Activated CD4-positive, alpha-beta T cell treated with anti-CD3 and anti-CD28 coated beads for 24 hours (primary cell): ENCODE measurements at regions not wholly inside any gene's neighbourhood (a gene's known extent, or its start where the extent isn't known, plus 50 kb on each side); places are given as distances from the start of the nearest gene placed in this dataset.
A peak's percentile ranks its signal among the peaks of the same experiment; 100 is the strongest.

Experiments
- DNase-seq, 2 donors: peaks; one replicate each; pipeline ENCODE4 v3.0.0-alpha.2; 2020; ENCODE audit warnings: low read depth in 2 of 2

DNA sequence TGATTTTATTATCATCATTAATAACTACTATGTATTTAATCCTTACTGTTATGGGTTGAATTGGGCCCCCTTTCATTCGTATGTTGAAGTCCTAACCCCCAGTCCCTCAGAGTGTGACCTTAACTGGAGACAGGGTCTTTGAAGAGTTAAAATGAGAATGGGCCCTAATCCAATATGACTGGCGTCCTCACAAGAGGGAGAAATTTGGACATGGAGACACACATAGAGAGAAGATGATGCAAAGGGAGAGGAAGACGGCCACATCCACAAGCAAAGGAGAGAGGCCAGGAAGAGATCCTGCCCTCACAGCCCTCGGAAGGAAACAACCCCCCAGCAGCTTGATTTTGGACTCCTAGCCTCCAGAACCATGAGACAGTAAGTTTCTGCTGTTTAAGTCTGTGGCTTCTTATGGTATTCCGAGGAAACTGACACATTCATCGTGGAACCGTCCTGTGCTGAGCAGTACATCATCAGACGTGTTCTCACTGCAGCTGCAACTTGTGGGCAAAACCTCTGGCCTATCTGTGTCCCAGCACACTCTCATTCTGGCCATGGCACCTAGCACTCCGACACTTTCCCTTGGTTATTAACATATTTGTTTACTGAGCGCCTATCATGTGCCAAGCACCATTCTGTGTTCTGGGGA, 127.6 kb downstream of the SLC38A6 start:
- DNase-seq = no peak

DNA sequence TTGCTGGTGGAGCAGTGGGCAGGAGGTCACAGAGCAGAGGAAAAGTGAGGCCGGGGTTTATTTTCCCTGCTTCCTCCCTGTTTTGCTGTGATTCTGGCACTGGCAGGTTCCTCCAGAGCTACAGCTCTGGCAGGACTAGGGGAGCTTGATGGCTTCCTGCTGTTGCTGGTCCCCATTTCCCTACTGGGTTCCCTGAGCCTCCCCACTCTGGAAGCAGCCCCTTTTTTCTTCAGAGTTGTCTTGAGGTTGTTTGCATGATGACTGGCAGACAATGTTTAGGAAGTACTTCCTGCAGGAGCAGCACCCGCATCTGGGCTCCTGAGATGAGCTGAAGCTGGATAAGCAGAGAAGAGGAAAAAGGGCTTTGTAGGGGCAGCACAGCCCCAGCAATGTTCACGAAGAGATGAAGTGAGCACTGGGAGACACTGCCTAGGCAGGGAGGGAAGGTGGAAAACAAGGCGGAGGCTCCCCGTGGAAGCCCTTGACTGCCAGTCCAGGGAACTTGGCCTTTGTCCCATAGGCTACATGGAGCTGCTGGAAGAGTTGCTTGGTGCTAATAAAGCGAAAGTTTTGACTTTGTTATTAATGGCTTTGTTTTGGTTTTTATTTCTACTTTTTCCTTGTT, 126.9 kb downstream of the SLC38A6 start:
- no peak for DNase-seq

DNA sequence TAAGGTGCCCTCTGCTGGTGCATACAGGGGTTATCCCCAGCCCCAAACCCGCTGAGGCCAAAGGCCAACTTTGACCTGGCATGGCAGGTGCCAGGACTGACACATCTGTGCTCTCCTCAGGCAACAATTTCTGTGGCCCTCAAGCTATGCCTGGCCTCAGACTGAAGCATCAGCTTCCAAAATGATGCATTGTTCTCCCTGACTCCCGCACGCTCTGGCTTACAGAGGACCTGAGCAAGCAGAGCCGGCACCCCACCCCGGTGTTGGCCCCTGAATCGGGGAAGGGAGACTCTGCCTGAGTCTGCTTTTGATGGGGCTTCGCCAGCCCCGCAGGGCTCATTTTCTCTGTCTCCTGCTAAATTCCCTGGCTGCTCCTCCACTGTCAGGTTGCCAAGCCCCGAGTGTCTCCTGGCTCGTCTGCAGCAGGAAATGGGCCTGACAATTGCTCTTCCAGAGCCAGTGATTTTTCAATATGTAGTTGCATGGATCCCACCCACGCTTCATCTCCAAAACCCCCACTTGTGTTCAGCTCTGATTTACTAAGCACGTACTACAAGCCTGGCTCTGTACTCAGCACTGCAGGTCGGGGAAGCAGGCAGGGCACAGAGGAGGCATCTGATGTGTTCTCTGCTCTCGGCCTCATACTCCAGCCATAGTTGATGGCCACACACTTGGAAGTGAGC, 126.1 kb downstream of the SLC38A6 start:
- no peak for DNase-seq

DNA sequence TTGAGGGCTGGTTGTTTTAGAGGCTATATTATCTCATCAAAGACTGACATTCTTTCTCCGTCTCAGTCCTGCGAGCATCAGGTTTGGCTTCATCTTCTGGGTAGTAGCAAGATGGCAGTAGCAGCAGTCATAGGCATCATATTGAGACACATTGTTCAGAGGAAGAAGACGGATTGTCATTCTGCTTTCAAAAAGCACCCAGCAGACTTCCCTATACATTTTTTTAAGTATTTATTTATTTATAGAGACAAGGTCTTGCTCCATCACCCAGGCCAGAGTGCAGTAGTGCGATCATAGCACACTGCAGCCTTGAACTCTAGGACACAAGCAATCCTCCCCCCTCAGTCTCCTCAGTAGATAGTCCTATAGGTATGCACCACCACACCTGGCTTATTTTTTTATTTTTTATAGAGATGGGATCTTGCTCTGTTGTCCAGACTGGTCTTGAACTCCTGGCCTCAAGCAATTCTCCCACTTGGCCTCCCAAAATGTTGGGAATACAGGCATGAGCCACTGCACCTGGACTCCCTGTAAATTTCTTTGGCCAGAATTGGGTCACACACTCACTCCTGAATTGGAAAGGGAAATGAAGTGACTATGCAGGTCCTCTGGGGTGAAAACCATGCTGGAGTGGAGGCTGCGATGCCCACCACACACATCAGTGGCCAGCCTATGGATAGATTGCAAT, 125.4 kb downstream of the SLC38A6 start:
- no peak for DNase-seq

DNA sequence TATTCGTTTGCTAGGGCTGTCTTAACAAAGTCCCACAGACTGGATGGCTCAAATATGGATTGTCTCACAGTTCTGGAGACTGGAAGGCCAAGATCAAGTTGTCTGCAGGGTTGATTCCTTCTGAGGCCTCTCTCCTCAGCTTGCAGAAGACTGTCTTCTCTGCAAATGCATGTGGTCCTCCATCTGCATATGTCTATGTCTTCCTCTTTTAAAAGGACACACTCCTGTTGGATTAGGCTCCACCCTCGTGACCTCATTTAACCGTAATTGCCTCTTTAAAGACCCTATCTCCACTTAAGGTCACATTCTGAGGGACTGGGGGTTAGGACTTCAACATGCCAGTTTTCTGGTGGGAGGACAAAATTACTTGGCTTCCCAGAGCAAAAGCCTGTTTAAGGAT, 123.3 kb downstream of the SLC38A6 start:
- DNase-seq = no peak

DNA sequence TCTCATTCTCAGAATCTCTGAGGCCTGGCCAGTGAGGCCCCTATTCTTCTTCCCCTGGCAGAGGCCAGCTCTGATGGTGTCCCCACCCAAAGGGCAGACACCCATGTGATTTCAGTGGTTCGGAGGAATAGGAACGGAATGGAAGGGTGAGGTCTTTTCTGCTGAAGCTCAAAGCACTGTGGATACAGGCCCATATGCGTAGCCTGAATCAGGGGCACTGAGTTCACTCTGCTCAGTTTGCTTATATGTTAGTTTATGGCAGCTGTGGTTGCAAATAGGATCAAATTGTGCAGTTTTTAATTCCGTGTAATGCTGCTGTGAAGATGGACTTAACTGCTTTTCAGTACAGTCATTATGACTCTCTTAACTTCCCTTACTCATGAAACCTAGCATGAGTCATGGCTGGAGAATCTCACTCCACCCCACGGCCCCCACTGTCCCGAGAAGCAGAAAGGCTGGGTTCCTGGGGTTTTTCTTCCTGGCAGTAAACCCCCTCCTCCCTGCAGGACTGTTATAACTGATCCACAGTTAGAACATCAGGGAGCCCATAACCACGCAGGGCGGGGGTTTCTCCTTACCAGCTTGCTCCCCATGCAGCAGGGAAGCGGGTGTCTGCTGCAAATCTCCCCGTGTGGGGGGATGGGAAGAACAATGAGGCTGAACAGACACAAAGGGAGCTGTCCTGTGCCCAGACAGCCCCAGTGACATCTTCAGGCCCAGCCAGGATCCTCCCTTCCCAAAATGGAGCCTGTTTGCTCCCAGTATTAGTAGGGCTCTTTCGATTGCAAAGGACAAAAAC, 122.7 kb downstream of the SLC38A6 start:
- peak in 1 of 2 donors; percentile 10 for DNase-seq

DNA sequence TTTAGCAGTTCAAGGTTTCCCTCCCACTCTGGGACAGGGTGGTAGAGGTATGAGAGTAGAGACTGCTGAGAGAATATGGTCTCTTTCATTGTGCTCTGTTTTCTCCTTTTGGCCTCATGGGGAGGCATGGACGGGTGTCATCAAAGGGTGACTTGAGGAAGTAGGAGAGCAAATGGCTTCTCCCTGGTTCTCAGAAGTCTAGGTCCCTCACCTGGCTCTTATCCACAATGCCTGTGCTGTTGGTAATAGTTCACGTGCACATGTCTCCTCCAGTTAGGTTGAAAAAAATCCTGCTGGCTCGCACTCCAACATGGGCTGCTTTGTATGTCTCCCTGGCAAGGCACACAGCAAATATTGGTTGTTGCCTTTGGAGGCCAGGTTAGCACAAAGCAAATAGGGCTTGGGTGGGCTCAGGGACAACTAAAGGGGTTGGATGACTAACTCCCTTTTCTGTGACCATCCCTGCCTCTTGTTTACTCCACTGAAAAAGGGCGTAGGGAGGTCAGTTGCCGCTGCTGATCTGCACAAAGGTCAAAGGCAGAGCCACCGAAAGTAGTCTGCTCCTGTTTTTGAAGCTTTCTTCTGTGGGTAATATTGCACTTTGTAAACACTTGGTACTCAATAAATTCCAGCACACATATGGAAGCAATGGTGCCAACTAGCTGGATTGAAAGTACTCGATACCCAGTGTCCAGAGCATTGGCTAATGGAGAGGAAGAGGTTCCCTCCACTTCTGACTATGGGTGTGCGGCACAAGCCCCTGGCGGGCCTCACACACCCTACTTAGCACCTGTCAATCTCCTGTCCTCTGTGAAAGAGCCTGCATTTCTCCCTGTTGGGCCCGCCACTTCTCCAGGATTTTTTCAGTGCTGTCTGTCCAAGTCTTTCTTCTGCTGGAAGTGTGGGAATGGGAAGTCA, 121.8 kb downstream of the SLC38A6 start:
- DNase-seq = no peak
